ENCODE measurements at regions not wholly inside any gene's neighbourhood (a gene's known extent, or its start where the extent isn't known, plus 50 kb on each side); places are given as distances from the start of the nearest gene placed in this dataset.

DNA sequence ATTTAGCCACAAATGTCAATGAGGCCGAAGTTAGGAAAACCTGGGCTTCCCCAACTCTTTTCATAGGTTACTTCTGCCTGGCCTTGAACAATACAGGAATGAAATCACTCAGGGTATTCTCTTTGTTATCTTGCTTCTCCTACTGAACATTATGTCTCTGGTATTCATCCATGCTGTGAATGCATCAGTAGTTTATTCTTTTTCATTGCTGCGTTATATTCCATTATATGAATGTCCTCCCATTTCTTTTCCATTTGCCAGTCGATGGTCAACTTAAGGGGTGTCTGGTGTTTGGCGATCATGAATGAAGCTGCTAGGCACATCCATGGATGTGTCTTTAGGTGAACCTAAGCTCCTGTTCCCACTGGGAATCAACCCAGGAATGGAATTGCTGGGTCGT, 128.3 kb downstream of the CRLF3 start:
- no peak for TF ChIP-seq NFXL1 (IDR thresholded peaks at IDR 0.05; ENCODE audit: borderline replicate concordance)
- no peak for TF ChIP-seq ZNF274 (IDR thresholded peaks at IDR 0.05; ENCODE audit: insufficient read depth, insufficient read length)
- TF ChIP-seq RCOR1 (conservative IDR thresholded peaks at IDR 0.05; ENCODE audit: low read depth, low read length): no peak
- TF ChIP-seq, protein P1, sequence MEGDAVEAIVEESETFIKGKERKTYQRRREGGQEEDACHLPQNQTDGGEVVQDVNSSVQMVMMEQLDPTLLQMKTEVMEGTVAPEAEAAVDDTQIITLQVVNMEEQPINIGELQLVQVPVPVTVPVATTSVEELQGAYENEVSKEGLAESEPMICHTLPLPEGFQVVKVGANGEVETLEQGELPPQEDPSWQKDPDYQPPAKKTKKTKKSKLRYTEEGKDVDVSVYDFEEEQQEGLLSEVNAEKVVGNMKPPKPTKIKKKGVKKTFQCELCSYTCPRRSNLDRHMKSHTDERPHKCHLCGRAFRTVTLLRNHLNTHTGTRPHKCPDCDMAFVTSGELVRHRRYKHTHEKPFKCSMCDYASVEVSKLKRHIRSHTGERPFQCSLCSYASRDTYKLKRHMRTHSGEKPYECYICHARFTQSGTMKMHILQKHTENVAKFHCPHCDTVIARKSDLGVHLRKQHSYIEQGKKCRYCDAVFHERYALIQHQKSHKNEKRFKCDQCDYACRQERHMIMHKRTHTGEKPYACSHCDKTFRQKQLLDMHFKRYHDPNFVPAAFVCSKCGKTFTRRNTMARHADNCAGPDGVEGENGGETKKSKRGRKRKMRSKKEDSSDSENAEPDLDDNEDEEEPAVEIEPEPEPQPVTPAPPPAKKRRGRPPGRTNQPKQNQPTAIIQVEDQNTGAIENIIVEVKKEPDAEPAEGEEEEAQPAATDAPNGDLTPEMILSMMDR (IDR thresholded peaks at IDR 0.05 in 2 of 3, conservative IDR thresholded peaks at IDR 0.05 in 1 of 3; ENCODE audit: control insufficient read depth in 2 of 3, extremely low read depth in 1 of 3, insufficient read depth in 1 of 3, low read depth in 3 of 3, low read length in 3 of 3): no peak
- TF ChIP-seq LARP7 (IDR thresholded peaks at IDR 0.05): no peak
- TF ChIP-seq SIN3A (IDR thresholded peaks at IDR 0.05; ENCODE audit: low read depth, low read length): no peak
- no peak for TF ChIP-seq FOS (IDR thresholded peaks at IDR 0.05; ENCODE audit: borderline replicate concordance, extremely low read depth, insufficient read length)
- TF ChIP-seq RBBP5 (conservative IDR thresholded peaks at IDR 0.05): no peak
- TF ChIP-seq BCL11A (IDR thresholded peaks at IDR 0.05; ENCODE audit: low read depth, low read length): no peak
- TF ChIP-seq POLR2AphosphoS2 (IDR thresholded peaks at IDR 0.05; ENCODE audit: low read depth, low read length): no peak
- TF ChIP-seq POLR2A (IDR thresholded peaks at IDR 0.05; ENCODE audit: low read depth, low read length): no peak
- no peak for TF ChIP-seq FOXM1 (IDR thresholded peaks at IDR 0.05; ENCODE audit: low read depth, low read length)
- TF ChIP-seq CBFB (IDR thresholded peaks at IDR 0.05; ENCODE audit: low read depth): no peak

All from GM12878 (cell line).